Ovary (tissue), 7 donors: ENCODE measurements at regions not wholly inside any gene's neighbourhood (a gene's known extent, or its start where the extent isn't known, plus 50 kb on each side); places are given as distances from the start of the nearest gene placed in this dataset.
"Not testable (repeated sequence)": the region's sequence is repeated elsewhere in the genome, so short reads cannot be mapped to it uniquely, and the experiment has no call there.

Experiments
- DNase-seq, 5 donors: peaks; one replicate each; pipeline ENCODE4 v3.0.0-alpha.2; 2019 to 2020
- H3K27ac ChIP-seq, 2 donors: fragments of 200-600 bp; one replicate each; pipeline versions ENCODE4 v1.5.1 to v1.8.0; 2019 to 2022
- H3K27me3 ChIP-seq: fragments of 200-600 bp; one replicate; pipeline ENCODE4 v1.8.0; 2022
- H3K36me3 ChIP-seq: fragments of 200-600 bp; sonication (generic); one replicate; pipeline ENCODE4 v1.5.1; 2019
- H3K4me1 ChIP-seq: one replicate; pipeline ENCODE4 v1.8.1; 2013; ENCODE audit warnings: mild to moderate bottlenecking, moderate library complexity; ENCODE audit not compliant: insufficient read depth
- H3K4me3 ChIP-seq: fragments of 200-600 bp; sonication (generic); one replicate; pipeline ENCODE4 v1.5.1; 2017
- H3K9me3 ChIP-seq, 2 donors: fragments of 200-600 bp in 1 of 2; sonication (generic) in 1 of 2; one replicate each; pipeline versions ENCODE4 v1.5.1 to v1.8.1; 2013 to 2019; ENCODE audit warnings: mild to moderate bottlenecking in 1 of 2, moderate library complexity in 1 of 2
- EP300 ChIP-seq: sonication (generic); formaldehyde crosslinking; IDR thresholded peaks from one replicate; pipeline ENCODE4 v1.6.1; 2017; ENCODE audit warnings: antibody characterized with exemption
- POLR2A ChIP-seq: fragments of 450-650 bp; IDR thresholded peaks from one replicate; pipeline ENCODE4 v1.6.1; 2017; ENCODE audit warnings: antibody characterized with exemption, mild to moderate bottlenecking, moderate library complexity
- WGBS, 3 donors: extraction: QIAGEN DNeasy Blood & Tissue Kit in 1 of 3; methylation state at CpG; one replicate each; pipeline versions ENCODE4 v1.1.5 to v1.1.7; 2013 to 2017; 5-methylcytosine and 5-hydroxymethylcytosine counted together
- intact Hi-C, 4 donors: fragments of 100-400 bp; cut with DNase I; formaldehyde crosslinking; loops; one replicate each; pipeline versions ENCODE4 v1.11.0 to v1.15.1; 2022 to 2023
- TF ChIP-seq, protein P1 (sequence below), 3 donors: fragments of 450-650 bp in 2 of 3; fragments of 200-600 bp in 1 of 3; IDR thresholded peaks; one replicate each; pipeline versions ENCODE4 v1.5.1 to v1.8.0; 2016 to 2022; ENCODE audit warnings: antibody characterized with exemption in 3 of 3, mild to moderate bottlenecking in 1 of 3
- donor health status: DM: no; HTN: no; CAD: no; lungs with moderate emphysema.
- donor health status: DM: no; HTN: no; CAD: no.
- donor health status: Bipolar disorder and iron deficiency.
- donor health status: DM: no; HTN: no; CAD: no.
- donor health status: DM: yes; HTN: yes; CAD: no.

DNA sequence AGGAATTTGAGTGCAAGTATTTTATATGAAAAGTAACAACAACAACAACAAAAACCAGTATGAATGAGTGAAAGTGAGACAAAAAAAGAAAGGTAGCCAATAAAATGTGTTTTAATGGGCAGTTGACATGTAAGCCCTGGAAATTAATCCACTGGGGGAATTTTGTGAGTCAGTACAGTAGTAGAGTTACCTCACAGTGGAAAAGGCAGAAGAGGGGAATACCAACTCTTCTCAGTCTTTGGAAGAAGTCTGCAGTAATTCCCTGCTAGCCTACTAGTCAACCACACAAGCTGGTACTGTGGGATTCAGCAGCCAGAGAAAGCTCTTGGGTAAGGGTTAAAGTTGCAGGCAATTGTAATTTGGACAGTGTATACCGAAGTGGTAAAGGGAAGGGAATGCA, 76.3 kb upstream of the IL15 start:
- Histone ChIP-seq H3K36me3 (no peaks in the 10 kb centered on the region), H3K9me3 (no peaks in the 10 kb centered on the region), H3K4me3 (no peak overlapping the region), H3K4me1 (no peaks in the 10 kb centered on the region), H3K27me3 (no peaks in the 10 kb centered on the region), H3K27ac (no peak overlapping the region)
- TF ChIP-seq EP300 (no peak), POLR2A (no peak)
- TF ChIP-seq, protein P1, sequence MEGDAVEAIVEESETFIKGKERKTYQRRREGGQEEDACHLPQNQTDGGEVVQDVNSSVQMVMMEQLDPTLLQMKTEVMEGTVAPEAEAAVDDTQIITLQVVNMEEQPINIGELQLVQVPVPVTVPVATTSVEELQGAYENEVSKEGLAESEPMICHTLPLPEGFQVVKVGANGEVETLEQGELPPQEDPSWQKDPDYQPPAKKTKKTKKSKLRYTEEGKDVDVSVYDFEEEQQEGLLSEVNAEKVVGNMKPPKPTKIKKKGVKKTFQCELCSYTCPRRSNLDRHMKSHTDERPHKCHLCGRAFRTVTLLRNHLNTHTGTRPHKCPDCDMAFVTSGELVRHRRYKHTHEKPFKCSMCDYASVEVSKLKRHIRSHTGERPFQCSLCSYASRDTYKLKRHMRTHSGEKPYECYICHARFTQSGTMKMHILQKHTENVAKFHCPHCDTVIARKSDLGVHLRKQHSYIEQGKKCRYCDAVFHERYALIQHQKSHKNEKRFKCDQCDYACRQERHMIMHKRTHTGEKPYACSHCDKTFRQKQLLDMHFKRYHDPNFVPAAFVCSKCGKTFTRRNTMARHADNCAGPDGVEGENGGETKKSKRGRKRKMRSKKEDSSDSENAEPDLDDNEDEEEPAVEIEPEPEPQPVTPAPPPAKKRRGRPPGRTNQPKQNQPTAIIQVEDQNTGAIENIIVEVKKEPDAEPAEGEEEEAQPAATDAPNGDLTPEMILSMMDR (IDR thresholded peaks at IDR 0.05): no peak
- no peak for DNase-seq
- intact Hi-C loops: no loop called here
- 49 to 58% (median 58%) methylated on average over 1 of the region's 1 CpG for WGBS, 3 donors

DNA sequence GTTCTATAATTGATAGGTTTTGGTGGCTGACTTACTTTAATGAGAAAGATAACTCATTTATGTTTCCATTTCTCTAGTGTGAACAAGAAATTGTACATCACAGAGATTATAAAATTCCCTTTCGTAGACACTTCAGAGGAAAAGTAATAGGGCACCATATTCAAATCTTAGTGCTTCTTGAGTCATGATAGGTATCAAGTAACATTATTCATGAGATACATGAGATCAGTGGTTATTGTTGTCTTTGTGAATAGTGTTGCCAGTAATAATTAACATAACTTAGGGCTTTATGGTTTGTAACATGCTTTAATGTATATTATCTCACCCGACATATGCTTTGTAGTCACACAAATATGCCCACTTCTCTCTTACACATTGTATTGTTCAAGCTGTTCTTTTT, 73.7 kb upstream of the IL15 start:
- intact Hi-C loops: no loop called here
- WGBS, 3 donors: 93 to 99% (median 96%) methylated on average over 2 of the region's 2 CpGs
- Histone ChIP-seq H3K36me3 (no peaks in the 10 kb centered on the region), H3K9me3 (no peaks in the 10 kb centered on the region), H3K27ac (no peak overlapping the region), H3K4me3 (no peak overlapping the region), H3K4me1 (no peaks in the 10 kb centered on the region), H3K27me3 (no peaks in the 10 kb centered on the region)
- no peak for TF ChIP-seq EP300
- no peak for TF ChIP-seq POLR2A
- TF ChIP-seq, protein P1 (IDR thresholded peaks at IDR 0.05): no peak
- no peak for DNase-seq

DNA sequence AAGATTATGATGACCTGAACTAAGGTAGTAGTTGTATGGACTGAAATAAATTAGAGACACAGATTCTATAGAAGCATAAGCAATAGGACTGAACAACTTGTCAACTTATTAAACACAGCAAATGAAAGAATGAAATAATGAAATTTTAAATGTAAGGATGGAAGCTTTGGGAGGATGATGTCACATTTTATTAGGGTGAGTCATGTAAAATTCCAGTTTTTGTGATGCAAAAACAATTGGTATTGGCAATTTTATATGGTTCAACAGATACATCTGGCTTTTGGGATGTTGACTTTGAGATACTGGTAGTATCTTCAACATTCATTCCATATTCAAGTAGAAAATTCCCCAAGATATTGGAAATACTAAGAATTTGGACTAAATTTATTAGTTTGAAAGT, 72.7 kb upstream of the IL15 start:
- TF ChIP-seq POLR2A (no peak), EP300 (no peak)
- TF ChIP-seq, protein P1 (IDR thresholded peaks at IDR 0.05): no peak
- intact Hi-C loops: no loop called here
- H3K4me3 ChIP-seq: no peak overlapping the region
- no peaks in the 10 kb centered on the region for H3K36me3 ChIP-seq
- H3K27ac ChIP-seq: no peak overlapping the region
- no peaks in the 10 kb centered on the region for H3K27me3 ChIP-seq
- no peaks in the 10 kb centered on the region for H3K4me1 ChIP-seq
- H3K9me3 ChIP-seq: no peaks in the 10 kb centered on the region
- DNase-seq: no peak

DNA sequence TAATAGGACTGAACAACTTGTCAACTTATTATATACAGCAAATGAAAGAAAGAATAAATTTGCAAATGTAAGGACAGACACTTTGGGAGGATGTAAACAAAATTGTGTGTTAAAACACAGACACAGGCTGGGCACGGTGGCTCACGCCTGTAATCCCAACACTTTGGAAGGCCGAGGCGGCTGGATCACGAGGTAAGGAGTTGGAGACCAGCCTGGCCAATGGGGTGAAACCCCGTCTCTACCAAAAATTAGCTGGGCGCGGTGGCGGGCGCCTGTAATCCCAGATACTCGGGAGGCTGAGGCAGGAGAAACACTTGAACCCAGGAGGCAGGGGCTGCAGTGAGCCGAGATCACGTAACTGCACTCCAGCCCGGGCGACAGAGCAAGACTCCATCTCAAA, 71.4 kb upstream of the IL15 start:
- DNase-seq, H3K27ac ChIP-seq, H3K4me1 ChIP-seq, H3K4me3 ChIP-seq, H3K27me3 ChIP-seq, H3K36me3 ChIP-seq, H3K9me3 ChIP-seq, intact Hi-C loops: not testable (repeated sequence)
- 93 to 96% (median 95%) methylated on average over 15 of the region's 15 CpGs for WGBS, 3 donors

DNA sequence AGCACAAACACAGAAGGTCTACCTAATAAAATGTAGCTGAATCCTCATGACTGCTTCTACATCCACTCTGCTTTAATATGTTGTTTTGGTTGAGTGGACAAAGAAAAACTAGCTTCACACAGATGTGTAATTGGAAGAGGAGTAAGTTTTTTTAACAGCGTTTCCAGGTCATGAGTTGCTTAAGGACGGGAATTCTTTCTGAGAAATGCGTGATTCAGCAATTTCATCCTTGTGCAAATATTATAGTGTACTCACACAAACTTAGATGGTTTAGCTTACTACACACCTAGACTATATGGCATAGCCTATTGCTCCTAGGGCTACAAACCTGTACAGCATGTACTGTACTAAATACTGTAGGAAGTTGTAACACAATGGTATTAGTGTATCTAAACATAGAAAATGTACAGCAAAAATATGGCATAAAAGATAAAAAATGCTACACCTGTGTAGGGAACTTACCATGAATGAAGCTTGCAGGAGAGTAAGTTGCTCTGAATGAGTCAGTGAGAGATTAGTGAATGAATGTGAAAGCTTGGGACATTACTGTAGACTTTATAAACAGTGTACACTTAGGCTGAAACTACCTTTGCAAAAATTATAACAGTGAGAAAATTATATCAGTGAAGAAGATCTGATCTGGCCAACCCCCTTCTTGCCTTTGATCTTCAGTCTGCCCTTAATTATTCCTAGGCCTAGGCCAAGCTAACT, 70.8 kb upstream of the IL15 start:
- H3K36me3 ChIP-seq: no peaks in the 10 kb centered on the region
- H3K27me3 ChIP-seq: no peaks in the 10 kb centered on the region
- H3K4me3 ChIP-seq: no peak overlapping the region
- no peak overlapping the region for H3K27ac ChIP-seq
- no peaks in the 10 kb centered on the region for H3K4me1 ChIP-seq
- WGBS, 3 donors: 84 to 91% (median 87%) methylated on average over 3 of the region's 3 CpGs
- no peak for DNase-seq
- intact Hi-C loops: no loop called here
- TF ChIP-seq, protein P1 (IDR thresholded peaks at IDR 0.05): no peak
- TF ChIP-seq POLR2A (no peak), EP300 (no peak)
- H3K9me3 ChIP-seq: no peaks in the 10 kb centered on the region
